VCaP (cell line): ENCODE measurements at regions not wholly inside any gene's neighbourhood (a gene's known extent, or its start where the extent isn't known, plus 50 kb on each side); places are given as distances from the start of the nearest gene placed in this dataset.

Source experiments
- H3K27ac ChIP-seq: fragments of 450-650 bp; 2 replicates; pipeline ENCODE4 v1.5.1; 2017
- CTCF ChIP-seq: fragments of 450-650 bp; conservative IDR thresholded peaks from 2 replicates; pipeline ENCODE4 v1.5.1; 2017; ENCODE audit warnings: mild to moderate bottlenecking, moderate library complexity

GRCh38 chr10:57395923-57396322 is 871.8 kb downstream of the IPMK start:
- H3K27ac ChIP-seq, result no peak overlapping the region
- no peak for TF ChIP-seq CTCF

GRCh38 chr10:57367412-57367811 is 900.3 kb downstream of the IPMK start:
- no peak overlapping the region for H3K27ac ChIP-seq
- TF ChIP-seq CTCF, result no peak

- H3K27ac ChIP-seq, result no peak overlapping the region
- TF ChIP-seq CTCF, result no peak
These were observed 904.9 kb downstream of the IPMK start for GRCh38 chr10:57362811-57363210.

GRCh38 chr10:57353403-57354003 is 914.2 kb downstream of the IPMK start:
- no peak for TF ChIP-seq CTCF
- H3K27ac ChIP-seq, result no peak overlapping the region

- H3K27ac ChIP-seq, result no peak overlapping the region
- no peak for TF ChIP-seq CTCF
These were observed 916.6 kb downstream of the IPMK start for GRCh38 chr10:57351076-57351475.

GRCh38 chr10:57341294-57341693 is 926.4 kb downstream of the IPMK start:
- no peak for TF ChIP-seq CTCF
- H3K27ac ChIP-seq, result no peak overlapping the region

GRCh38 chr10:57338823-57339558 is 928.7 kb downstream of the IPMK start:
- TF ChIP-seq CTCF, result peak; percentile 82
- no peak overlapping the region for H3K27ac ChIP-seq
